Stimulated activated naive CD8-positive, alpha-beta T cell treated with anti-CD3 and anti-CD28 coated beads, Interleukin-15, Interleukin-2, amounts not matched to agents 100 U/mL and 50 U/mL, for 24 hours (primary cell): ENCODE measurements at regions not wholly inside any gene's neighbourhood (a gene's known extent, or its start where the extent isn't known, plus 50 kb on each side); places are given as distances from the start of the nearest gene placed in this dataset.
"Not testable (repeated sequence)": the region's sequence is repeated elsewhere in the genome, so short reads cannot be mapped to it uniquely, and the experiment has no call there.

Experiments used
- ATAC-seq: fragments of 150-1000 bp; cut with Tn5 transposase; one replicate; pipeline ENCODE4 v1.10.0; 2021
- DNase-seq: peaks from one replicate; pipeline ENCODE4 v3.0.0; 2021

DNA sequence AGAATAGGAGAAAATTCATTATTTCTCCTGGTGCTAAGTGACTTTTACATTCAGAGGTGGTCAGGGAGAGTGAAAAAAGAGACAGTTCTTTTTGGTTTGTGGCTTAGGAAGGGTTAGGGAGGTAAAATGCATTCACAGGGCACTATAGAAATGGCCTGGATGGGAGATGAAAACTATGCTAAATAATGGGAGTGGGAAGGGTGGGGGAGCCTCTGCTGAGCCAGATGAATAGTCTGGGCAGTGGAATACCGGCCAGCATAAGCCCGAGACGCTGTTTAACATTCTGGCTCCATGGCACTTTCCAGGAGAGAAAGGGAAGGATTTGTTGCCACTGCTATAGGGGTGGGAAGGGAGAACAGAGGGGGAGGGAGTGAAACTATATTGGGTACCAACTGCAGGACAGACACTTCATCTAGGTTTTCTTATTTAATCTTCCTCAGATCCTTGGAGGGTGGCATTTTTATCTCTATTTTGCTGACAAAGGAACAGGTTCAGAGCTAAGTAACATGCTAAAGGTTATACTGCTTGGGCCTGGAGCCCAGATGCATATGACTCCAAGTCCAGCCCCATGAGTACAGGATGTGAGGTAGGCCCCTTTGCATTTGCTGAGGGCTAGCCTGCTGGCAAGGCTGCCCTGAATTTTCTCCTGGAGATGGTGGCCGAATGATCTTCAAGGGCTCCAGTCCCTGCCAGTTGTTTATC, 372.4 kb downstream of the CCSER2 start:
- no peak for DNase-seq
- no peak for ATAC-seq

DNA sequence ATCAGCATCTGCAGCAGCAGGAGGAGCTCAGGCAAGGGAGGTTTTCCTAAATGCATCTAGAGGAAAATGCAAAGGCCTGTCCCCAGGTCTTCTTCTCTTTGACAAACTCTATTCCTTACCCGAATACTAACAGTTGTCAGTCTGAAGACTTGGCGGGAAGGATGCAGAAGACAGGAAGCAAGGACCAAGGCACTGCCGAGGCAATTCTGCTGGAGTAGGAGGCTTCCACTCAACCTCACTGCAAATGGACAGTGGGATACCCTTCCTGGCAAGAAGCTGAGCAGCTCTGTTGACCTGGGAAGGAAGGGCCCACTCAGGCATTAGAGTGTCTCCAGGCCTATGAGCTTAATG, 373.0 kb downstream of the CCSER2 start:
- no peak for DNase-seq
- ATAC-seq = no peak

DNA sequence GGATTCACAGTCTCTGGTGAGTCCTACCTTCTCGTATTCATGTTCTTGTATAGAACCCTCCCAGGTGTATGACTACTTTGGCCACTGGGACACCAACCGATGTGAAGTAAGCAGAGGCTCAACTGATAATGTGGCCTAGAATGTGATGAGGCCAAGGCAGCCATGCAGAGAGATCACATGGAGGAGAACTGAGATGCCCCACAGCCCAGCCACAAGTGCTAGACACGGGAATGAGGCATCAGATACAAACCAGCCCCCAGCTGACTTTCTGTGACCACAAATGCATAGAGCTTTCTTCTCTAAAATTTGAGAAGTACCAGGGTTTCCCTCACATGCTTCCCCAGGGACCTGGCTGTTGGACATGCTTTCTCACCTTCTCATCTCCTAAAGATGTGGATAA, 375.7 kb downstream of the CCSER2 start:
- ATAC-seq = no peak
- no peak for DNase-seq

DNA sequence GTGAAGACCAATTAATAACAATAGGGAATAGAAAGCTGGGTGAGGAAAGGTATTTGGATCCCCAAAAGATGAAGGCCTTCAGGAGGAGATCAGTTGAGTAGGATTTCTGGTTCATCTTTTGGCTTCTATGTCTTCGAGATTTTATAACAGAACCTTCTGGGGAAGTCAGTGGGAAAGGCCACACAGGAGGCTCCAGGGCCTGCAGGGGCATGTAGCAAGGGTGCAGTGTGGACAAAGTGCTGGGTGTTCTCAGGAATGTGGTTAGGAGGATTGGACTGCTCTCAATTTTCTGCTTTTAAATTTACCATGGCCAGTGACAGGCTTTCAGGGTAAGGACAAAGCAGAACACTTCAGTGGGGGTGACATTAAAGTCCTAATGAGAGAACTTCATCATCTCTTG, 378.0 kb downstream of the CCSER2 start:
- ATAC-seq (no peak), DNase-seq (no peak)

DNA sequence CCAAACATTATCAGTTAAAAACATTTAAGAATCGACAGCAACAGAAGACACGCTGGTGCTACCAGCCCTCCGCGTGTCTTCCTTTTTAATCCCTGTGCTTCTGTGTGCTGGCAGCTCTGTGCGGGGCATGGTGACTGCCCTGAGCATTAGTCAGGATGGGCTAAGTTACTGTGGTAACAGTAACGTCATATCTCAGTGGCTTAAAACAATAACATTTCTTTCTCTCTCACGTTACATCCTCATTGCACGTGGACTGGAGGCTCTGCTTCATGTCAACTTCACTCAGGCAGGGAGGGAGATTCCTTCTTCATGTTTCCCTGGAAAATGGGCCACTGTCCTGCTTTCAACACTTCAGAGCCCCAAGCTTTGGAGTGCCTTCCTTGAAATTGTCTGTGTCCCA, 378.5 kb downstream of the CCSER2 start:
- DNase-seq = no peak
- no peak for ATAC-seq

DNA sequence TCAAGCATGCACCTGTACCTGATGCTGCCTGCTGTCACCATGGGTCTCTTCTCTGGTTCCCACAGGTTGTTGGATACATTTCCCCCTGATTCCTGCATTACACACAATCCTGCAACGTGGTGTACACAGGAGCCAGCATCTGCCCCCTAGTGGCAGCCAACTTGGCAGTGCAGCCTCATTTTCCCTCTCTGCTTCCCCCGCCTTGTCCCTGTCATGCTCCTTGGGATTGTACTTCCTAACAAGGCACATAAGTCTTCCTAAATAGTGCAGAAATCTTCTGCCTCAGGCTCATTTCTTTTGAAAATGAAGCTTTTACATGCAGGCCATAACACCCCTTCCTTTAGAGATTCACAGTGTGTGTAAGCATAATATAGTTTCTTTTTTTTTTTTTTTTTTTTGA, 387.5 kb downstream of the CCSER2 start:
- ATAC-seq (no peak), DNase-seq (peak; percentile 8)

DNA sequence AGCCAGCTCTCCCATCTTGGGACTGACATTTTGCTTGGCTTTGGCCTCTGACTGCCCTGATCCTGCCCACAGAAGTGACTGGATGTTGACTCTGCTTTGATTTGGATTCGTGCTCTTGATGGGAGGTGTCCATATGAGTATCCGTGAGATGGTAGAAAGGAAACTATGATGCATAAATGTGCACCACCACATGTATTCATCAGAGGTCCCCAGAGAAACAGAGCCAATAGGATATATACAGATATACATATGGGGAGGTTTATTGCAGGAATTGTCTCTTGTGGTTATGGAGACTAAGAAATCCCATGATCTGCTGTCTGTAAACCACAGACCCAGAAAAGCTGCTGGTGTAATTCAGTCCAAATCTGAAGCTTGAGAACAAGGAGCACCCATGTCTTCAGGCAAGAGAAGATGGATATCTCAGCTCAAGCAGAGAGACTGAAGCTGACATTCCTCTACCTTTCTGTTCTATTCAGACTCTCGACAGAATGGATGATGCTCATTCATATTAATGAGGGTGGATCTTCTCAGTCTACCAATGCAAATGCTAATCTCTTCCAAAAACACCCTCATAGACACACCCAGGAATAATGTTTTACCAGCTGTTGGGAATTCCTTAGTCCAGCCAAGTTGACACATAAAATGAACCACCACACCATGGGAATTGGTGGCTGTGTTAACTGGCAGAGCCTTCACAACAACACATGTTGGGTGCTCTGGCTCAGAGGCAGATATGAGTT, 390.7 kb downstream of the CCSER2 start:
- no peak for ATAC-seq
- DNase-seq = no peak

DNA sequence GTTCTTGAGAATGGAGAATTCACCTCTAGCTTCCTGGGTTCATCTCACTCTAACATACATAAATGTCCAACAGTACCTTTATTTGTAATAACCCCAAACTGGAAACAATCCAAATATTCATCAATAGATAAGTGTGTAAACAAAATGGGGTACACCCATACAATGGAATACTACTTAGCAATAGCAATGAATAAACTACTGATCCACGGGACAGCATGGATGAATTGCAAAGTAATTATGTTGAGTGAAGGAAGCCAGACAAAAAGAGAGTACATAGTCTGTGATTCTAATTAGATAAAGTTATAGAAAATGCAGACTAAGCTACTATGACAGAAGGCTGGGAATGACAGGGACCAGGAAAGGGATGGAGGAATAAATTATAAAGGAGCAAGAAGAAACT, 391.3 kb downstream of the CCSER2 start:
- ATAC-seq = no peak
- DNase-seq = no peak

DNA sequence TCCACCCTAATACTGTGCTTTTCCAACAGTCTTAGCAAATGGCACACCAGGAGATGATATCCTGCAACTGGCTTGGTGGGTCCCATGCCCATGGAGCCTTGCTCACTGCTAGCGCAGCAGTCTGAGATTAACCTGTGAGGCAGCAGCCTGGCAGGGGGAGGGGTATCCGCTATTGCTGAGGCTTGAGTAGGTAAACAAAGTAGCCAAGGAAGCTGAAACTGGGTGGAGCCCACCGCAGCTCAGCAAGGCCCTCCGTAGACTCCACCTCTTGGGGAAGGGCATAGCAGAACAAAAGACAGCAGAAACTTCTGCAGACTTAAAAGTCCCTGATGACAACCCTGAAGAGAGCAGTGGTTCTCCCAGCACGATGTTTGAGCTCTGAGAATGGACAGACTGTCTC, 399.0 kb downstream of the CCSER2 start:
- no peak for ATAC-seq
- DNase-seq = no peak

DNA sequence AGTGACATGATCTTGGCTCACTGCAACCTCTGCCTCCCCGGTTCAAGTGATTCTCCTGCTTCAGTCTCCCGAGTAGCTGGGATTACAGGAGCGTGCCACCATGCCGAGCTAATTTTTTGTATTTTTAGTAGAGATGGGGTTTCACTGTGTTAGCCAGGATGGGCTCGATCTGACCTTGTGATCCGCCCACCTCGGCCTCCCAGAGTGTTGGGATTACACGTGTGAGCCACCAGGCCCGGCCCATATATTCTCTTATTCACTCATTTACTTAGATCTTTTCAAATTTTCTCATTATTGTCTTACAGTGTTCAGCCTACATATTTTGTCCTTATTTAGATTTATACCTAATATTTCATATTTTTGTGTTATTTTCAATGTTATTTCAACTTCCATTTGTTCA, 410.7 kb downstream of the CCSER2 start:
- ATAC-seq, DNase-seq: not testable (repeated sequence)

DNA sequence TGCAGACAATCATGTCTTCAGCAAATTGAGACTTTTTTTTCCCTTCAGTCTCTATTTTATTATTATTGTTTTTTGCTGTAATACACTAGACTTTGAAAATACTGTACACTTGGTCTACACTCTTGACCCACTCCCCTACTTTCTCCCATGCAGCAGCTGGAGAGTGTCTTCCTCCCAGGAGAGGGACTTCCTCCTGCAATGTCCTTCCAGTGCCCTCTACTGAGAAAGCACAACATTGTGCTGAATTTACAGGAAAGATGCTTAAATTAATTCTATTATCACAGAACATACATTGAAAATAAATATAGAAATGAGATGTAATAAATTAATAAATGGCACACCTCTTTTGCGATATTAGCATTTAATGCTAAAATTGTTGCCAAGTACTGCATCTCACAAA, 411.3 kb downstream of the CCSER2 start:
- no peak for ATAC-seq
- no peak for DNase-seq

DNA sequence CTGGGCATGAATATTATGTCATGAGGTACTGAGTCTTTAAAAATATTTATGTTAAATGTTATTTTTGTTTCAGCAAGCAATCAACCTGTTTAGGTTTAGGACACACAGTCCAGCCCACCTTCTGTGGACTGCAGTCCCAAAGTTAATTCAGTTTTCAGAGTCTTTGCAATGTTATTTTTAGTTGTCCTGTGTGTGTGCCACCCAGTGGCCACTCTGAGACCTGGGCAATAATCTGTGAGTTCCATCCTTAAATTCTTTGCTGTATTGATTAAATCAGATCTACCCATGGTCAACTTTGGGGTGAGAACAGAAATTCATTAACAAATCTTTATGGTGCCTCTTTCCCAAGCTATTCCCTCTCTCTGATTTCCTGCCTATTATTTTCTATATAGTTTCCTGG, 415.1 kb downstream of the CCSER2 start:
- DNase-seq (no peak), ATAC-seq (no peak)

DNA sequence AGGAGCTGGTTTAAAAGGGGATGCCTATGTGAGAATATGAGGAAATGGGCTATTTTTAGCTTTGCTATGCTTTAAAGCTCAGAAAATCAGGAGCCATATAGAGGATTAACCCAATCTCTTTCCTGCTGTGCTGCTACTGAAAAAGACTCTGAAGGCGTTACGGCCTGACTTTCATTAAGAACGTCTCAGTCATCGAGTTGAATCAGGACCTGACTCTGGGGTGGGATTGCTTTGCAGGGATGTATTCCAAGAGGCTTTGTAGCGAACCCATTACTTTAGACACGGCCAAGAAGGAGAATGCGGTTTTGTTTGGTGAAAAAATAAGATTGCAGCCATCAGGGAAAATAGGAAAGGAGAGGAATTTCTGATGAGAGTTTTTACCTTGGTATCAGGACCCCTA, 426.9 kb downstream of the CCSER2 start:
- DNase-seq (no peak), ATAC-seq (no peak)

DNA sequence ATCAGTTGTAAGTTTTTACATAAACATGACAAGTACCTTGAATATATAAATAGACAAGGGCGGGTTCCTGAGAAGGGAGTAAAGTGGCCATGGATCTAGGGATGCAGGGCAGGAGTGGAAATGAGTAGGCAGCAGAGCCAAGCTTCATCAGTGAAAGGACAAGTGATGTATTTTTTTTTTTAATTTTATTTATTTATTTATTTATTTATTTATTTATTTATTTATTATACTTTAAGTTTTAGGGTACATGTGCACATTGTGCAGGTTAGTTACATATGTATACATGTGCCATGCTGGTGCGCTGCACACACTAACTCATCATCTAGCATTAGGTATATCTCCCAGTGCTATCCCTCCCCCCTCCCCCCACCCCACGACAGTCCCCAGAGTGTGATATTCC, 428.3 kb downstream of the CCSER2 start:
- ATAC-seq, DNase-seq: not testable (repeated sequence)

DNA sequence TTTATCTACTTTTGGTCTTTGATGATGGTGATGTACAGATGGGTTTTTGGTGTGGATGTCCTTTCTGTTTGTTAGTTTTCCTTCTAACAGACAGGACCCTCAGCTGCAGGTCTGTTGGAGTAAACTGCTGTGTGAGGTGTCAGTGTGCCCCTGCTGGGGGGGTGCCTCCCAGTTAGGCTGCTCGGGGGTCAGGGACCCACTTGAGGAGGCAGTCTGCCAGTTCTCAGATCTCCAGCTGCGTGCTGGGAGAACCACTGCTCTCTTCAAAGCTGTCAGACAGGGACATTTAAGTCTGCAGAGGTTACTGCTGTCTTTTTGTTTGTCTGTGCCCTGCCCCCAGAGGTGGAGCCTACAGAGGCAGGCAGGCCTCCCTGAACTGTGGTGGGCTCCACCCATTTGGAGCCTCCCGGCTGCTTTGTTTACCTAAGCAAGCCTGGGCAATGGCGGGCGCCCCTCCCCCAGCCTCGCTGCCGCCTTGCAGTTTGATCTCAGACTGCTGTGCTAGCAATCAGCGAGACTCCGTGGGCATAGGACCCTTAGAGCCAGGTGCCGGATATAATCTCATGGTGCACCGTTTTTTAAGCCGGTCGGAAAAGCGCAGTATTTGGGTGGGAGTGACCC, 433.7 kb downstream of the CCSER2 start:
- not testable (repeated sequence) for DNase-seq, ATAC-seq

DNA sequence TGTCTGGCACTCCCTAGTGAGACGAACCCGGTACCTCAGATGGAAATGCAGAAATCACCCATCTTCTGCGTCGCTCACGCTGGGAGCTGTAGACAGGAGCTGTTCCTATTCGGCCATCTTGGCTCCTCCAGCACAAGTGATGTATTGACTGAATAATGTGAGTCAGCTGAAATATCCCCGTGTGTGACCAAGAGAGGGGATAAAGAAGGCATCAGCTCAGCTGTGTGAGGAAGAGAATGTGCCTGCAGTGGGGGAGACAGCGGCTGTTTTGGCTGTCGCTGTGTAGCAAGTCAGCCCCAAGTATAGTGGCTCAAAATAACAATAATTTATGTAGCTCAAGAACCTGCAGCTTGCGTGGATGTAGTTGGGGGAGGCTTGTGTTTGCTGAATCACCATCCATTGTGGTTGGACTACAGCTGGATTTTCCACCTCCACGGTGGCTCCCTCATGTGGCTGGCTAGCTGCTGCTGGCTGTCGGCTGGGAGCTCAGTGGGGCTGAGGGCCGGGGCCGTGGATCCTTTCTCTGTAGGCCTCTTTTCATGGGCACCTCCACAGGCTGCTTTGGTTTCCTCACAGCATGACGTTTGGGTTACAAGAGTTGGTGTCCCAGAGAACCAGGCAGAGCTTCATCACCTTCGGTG, 434.5 kb downstream of the CCSER2 start:
- ATAC-seq = no peak
- no peak for DNase-seq

DNA sequence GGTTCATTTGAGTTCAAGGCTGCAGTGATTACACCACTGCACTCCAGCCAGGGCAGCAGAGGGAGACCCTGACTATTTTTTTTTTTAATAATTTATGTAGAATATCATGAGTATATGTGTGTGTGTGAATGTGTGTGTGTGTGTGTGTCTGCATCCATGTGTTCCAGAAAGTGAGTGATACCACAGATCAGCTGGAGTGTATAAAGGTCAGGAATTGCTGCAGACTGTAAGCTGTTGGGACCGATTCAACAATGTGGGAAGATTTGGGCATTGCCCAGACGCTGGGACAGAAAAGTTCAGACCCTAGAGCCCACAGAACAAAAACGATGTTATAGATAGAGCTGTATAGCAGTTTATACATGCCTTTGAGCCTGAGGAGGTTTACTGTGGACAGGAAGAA, 435.6 kb downstream of the CCSER2 start:
- ATAC-seq = no peak

DNA sequence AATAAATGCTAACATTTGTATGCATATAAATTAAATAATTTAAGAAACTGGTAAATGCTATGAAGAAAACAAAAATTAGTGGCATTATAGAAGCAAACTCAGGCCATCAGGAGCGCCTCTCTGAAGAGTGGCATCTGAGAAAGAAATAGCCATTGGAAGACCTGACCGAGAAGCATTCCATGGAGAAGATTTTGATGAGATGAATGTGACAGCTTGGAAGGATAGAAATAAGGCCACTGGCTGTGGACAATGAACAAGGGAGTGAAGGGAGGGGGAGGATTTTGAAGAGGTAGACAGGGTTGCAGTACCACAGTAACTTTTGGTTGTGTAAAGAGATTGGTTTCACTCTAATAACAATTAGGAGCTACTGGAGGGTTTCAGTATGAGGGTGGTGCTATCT, 436.7 kb downstream of the CCSER2 start:
- ATAC-seq (no peak), DNase-seq (no peak)

More for the DNA sequence above, 435.6 kb downstream of the CCSER2 start:
- no peak for DNase-seq

DNA sequence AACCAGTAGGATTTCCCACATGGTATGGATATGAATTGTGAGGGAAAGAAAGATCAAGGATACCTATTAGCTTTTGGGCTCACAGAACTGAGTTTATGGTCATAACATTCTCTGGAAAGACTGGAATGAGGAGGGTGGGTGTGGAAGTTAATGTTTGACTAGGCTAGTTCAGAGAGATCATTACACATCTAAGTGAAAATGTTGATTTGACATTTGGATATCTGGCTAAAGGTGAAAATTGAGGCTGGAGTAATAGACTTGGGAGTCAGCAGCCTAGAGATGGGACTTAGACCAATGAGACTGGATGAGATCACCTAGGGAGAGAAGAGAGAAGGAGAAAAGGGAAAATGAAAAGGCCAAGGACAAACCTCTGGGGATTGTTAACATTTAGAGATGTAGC, 437.3 kb downstream of the CCSER2 start:
- ATAC-seq = no peak
- DNase-seq = no peak

DNA sequence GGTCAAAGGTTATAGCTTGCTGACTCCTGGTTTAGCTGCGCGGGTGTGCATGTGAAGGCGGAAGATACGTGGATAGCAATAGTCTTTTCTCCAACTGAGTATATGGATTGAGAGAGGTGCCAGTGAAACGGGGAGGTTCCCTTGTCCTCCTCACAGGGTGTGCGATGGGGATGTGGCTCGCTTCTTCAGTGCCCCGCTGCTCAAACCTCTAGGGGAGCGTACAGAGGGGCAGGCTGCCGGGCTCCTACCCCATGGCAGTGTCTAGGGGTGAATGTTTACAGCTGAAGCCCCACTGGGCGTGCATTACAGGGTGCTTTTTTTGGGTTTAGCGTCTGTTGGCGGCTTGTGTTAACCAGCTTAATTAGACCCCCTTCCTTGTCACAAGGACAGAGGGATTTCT, 438.5 kb downstream of the CCSER2 start:
- no peak for ATAC-seq
- no peak for DNase-seq

DNA sequence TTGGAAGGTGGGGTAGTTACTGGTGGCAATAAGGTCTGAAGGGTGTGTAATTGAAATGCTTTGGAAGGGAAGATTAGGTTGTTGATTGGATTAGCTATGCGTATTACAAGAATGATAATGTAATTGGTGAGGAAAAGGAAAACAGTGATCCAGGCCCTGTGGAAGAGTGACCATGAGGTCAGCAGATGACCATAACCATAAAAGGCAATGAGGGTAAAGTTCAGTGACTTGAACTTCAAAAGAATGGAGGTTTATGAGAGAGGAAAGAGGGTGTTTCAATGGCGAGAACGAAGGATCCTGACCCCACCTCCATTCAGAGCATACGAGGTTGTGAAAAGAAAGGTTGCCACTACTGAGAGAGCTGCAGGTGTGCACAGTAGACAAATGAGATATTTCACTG, 439.7 kb downstream of the CCSER2 start:
- no peak for ATAC-seq
- no peak for DNase-seq

DNA sequence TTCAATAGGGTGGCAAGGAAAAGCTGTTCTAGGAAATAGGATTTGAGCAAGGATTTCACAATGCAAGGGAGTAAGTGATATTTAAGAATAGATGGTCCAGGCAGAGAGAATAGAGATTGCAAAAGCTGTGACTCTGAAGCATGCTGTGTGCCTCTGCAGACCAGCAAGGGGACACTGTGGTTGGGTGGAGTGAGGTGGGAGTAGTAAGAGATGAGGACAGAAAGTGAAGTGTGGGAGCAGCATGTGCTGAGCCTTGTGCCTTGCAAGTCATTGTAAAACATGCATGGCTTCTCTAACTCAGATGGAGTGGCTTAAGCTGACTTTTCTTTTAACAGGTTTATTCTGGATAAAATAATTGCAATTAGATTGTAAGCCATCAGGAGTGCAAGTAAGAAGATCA, 442.4 kb downstream of the CCSER2 start:
- DNase-seq (no peak), ATAC-seq (no peak)

DNA sequence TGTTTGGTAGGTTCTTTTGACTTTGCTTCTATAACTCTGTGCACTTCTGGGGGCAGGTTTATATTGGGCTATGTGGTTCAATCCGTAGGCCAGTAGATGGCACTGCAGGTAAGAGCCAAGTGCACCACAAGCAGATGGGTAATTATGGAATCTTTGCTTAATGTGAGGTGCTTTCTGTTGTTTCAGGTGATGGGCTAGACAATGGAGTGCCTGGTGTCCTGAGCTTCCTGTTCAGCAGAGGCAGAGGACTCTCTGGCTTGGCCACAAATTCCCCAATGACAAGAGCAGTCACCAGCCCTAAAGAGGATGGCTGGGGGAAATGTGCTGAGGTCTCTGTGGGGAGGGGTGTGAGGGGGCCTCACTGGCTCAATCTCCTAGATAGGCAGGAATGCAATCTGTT, 455.0 kb downstream of the CCSER2 start:
- DNase-seq (no peak), ATAC-seq (no peak)
